HCT116 (cell line): ENCODE measurements at regions not wholly inside any gene's neighbourhood (a gene's known extent, or its start where the extent isn't known, plus 50 kb on each side); places are given as distances from the start of the nearest gene placed in this dataset.

ENCODE experiments used
- ATAC-seq: fragments of 200-7000 bp; cut with Tn5 transposase; 2 replicates; pipeline ENCODE4 v1.9.1; 2020; ENCODE audit warnings: mild to moderate bottlenecking, moderate library complexity
- BruUV-seq: library from RNA; stranded (reverse); fragments of 400-500 nt; replicated peaks from 2 replicates; lab custom pipeline; 2021; lab: Mats Ljungman, UMichigan
- CTCF ChIA-PET: fragments of 300-600 bp; sonication (Branson Sonifier 250); formaldehyde crosslinking; loops from one replicate; lab custom pipeline; 2021; ENCODE audit warnings: antibody characterized with exemption; lab: Charles Lee
- POLR2A ChIA-PET: fragments of 300-600, 350-600 bp; sonication (Branson Sonifier 250); formaldehyde crosslinking; loops from one replicate; lab custom pipeline; 2021; ENCODE audit warnings: antibody characterized with exemption; lab: Charles Lee
- RAD21 ChIA-PET, 2 experiments: fragments of 300-600 bp; sonication (Branson Sonifier 250); formaldehyde crosslinking; loops; one replicate each; lab custom pipeline; 2023; ENCODE audit warnings: low total read pairs in 2 of 2; ENCODE audit not compliant: uncharacterized antibody in 2 of 2, unreplicated experiment in 2 of 2, low non-redundant PET in 1 of 2; lab: Charles Lee
- DNase-seq: peaks from one replicate; pipeline ENCODE4 v3.0.0-alpha.2; 2010; ENCODE audit warnings: low read depth, low spot score
- H2AFZ ChIP-seq: fragments of 200-600 bp; shearing (Covaris generic), sonication (generic); 2 replicates; pipeline ENCODE4 v1.6.1; 2017; ENCODE audit warnings: low read depth, mixed run types, mixed read lengths, antibody characterized with exemption, low read length; ENCODE audit not compliant: poor library complexity, severe bottlenecking
- H3K27ac ChIP-seq: 2 replicates; pipeline ENCODE4 v1.5.1; 2012; ENCODE audit warnings: low read depth, low read length
- H3K27me3 ChIP-seq: fragments of 200-600 bp; sonication (generic); 2 replicates; pipeline ENCODE4 v1.6.1; 2016; ENCODE audit warnings: mixed run types, low read length, mixed read lengths; ENCODE audit not compliant: insufficient read depth
- H3K36me3 ChIP-seq, 2 experiments: fragments of 200-500 bp in 1 of 2; fragments of 200-600 bp in 1 of 2; sonication (Bioruptor generic) in 1 of 2; sonication (generic) in 1 of 2; 2 replicates each; pipeline versions ENCODE4 v1.5.1 to v1.6.1; 2014 to 2016; ENCODE audit warnings: low read length in 2 of 2, inconsistent platforms in 1 of 2, mixed read lengths in 1 of 2, mixed run types in 1 of 2; ENCODE audit not compliant: insufficient read depth in 2 of 2, control insufficient read depth in 1 of 2
- H3K4me1 ChIP-seq, 2 experiments: fragments of 200-600 bp in 1 of 2; sonication (generic) in 1 of 2; 2 replicates each; pipeline versions ENCODE4 v1.5.1 to v1.6.1; 2012 to 2017; ENCODE audit warnings: low read length in 2 of 2, inconsistent platforms in 1 of 2, mild to moderate bottlenecking in 1 of 2, mixed read lengths in 1 of 2, mixed run types in 1 of 2, moderate library complexity in 1 of 2; ENCODE audit not compliant: insufficient read depth in 2 of 2, control insufficient read depth in 1 of 2
- H3K4me2 ChIP-seq: fragments of 200-600 bp; sonication (generic); 2 replicates; pipeline ENCODE4 v1.6.1; 2017; ENCODE audit warnings: mixed run types, low read length, mixed read lengths
- H3K4me3 ChIP-seq, 2 experiments: fragments of 200-600 bp in 1 of 2; sonication (generic) in 1 of 2; replicated peaks in 1 of 2; 2 replicates each; pipeline ENCODE4 v1.5.1; 2011 to 2016; ENCODE audit warnings: low read length in 2 of 2, control low read depth in 1 of 2, low read depth in 1 of 2, mild to moderate bottlenecking in 1 of 2, mixed read lengths in 1 of 2, mixed run types in 1 of 2
- H3K79me2 ChIP-seq: fragments of 200-600 bp; sonication (generic); 2 replicates; pipeline ENCODE4 v1.6.1; 2017; ENCODE audit warnings: mild to moderate bottlenecking, mixed run types, low read length, moderate library complexity, mixed read lengths; ENCODE audit not compliant: insufficient read depth
- H3K9ac ChIP-seq: fragments of 200-600 bp; sonication (generic); 2 replicates; pipeline ENCODE4 v1.6.1; 2016; ENCODE audit warnings: low read length, mixed read lengths
- H3K9me2 ChIP-seq: fragments of 200-600 bp; sonication (generic), shearing (Covaris generic); 2 replicates; pipeline ENCODE4 v1.6.1; 2017; ENCODE audit warnings: mixed run types, mild to moderate bottlenecking, moderate library complexity; ENCODE audit not compliant: insufficient read depth
- H3K9me3 ChIP-seq, 2 experiments: fragments of 200-500 bp in 1 of 2; fragments of 200-600 bp in 1 of 2; sonication (Bioruptor generic) in 1 of 2; sonication (generic) in 1 of 2; 2 replicates each; pipeline ENCODE4 v1.6.1; 2014 to 2017; ENCODE audit warnings: low read length in 2 of 2, mixed read lengths in 2 of 2, inconsistent platforms in 1 of 2, low read depth in 1 of 2, mild to moderate bottlenecking in 1 of 2, mixed run types in 1 of 2, moderate library complexity in 1 of 2; ENCODE audit not compliant: control insufficient read depth in 1 of 2, insufficient read depth in 1 of 2
- H4K20me1 ChIP-seq: fragments of 200-600 bp; sonication (generic), shearing (Covaris generic); 2 replicates; pipeline ENCODE4 v1.6.1; 2017; ENCODE audit warnings: mixed run types, mild to moderate bottlenecking, moderate library complexity; ENCODE audit not compliant: insufficient read depth
- CBX3 ChIP-seq: IDR thresholded peaks from 2 replicates; pipeline ENCODE4 v1.6.1; 2012; ENCODE audit warnings: low read depth
- REST ChIP-seq: IDR thresholded peaks from 2 replicates; pipeline ENCODE4 v1.6.1; 2012; ENCODE audit warnings: low read depth
- SP1 ChIP-seq: IDR thresholded peaks from 2 replicates; pipeline ENCODE4 v1.6.1; 2012; ENCODE audit warnings: low read depth
- SRF ChIP-seq: IDR thresholded peaks from 2 replicates; pipeline ENCODE4 v1.6.1; 2012; ENCODE audit warnings: low read depth
- YY1 ChIP-seq: IDR thresholded peaks from 2 replicates; pipeline ENCODE4 v1.6.1; 2011; ENCODE audit warnings: low read length, low read depth, moderate library complexity, mild to moderate bottlenecking; ENCODE audit not compliant: insufficient replicate concordance; ENCODE audit errors: extremely low read depth
- ZBTB33 ChIP-seq: IDR thresholded peaks from 2 replicates; pipeline ENCODE4 v1.6.1; 2011; ENCODE audit warnings: mild to moderate bottlenecking, low read length, moderate library complexity; ENCODE audit not compliant: insufficient replicate concordance; ENCODE audit errors: extremely low read depth
- ZFX ChIP-seq: fragments of 450-650 bp; IDR thresholded peaks from 2 replicates; pipeline ENCODE4 v1.6.1; 2017
- ZNF274 ChIP-seq: fragments of 200-500 bp; sonication (Bioruptor generic); IDR thresholded peaks from 2 replicates; pipeline ENCODE4 v1.6.1; 2014; ENCODE audit warnings: mild to moderate bottlenecking, low read depth, low read length, inconsistent platforms
- intact Hi-C: fragments of 100-400 bp; cut with micrococcal nuclease; formaldehyde crosslinking; loops from 2 replicates; pipeline ENCODE4 v1.10.0; 2022

GRCh38 chr21:38136201-38136600 lies 120.6 kb upstream of the KCNJ15 start:
- H3K4me1 ChIP-seq: no peaks in the 10 kb centered on the region
- ATAC-seq (no peak), DNase-seq (no peak)
- H3K9me2 ChIP-seq: no peaks in the 10 kb centered on the region
- no peak overlapping the region for H2AFZ ChIP-seq
- H4K20me1 ChIP-seq: no peaks in the 10 kb centered on the region
- H3K27me3 ChIP-seq: no peaks in the 10 kb centered on the region
- TF ChIP-seq ZFX (no peak), ZBTB33 (no peak), CBX3 (no peak), SRF (no peak), REST (no peak), SP1 (no peak), YY1 (no peak), ZNF274 (no peak)
- H3K9ac ChIP-seq: no peak overlapping the region
- H3K4me2 ChIP-seq: no peak overlapping the region
- H3K79me2 ChIP-seq: no peaks in the 10 kb centered on the region
- CTCF ChIA-PET: no interaction called here
- peaks cover 0 to 4% of the 10 kb centered on the region in 2 experiments; a peak in 1 of 4 replicates for H3K9me3 ChIP-seq
- no peaks in the 10 kb centered on the region for H3K36me3 ChIP-seq
- RAD21 ChIA-PET: no interaction called here
- BruUV-seq: no TSS peak
- no peak overlapping the region for H3K4me3 ChIP-seq
- POLR2A ChIA-PET: no interaction called here
- intact Hi-C loops: no loop called here
- no peak overlapping the region for H3K27ac ChIP-seq
